ENCODE measurements at regions not wholly inside any gene's neighbourhood (a gene's known extent, or its start where the extent isn't known, plus 50 kb on each side); places are given as distances from the start of the nearest gene placed in this dataset.

GRCh38 chr2:120673205-120673550, 62.5 kb upstream of the GLI2 start:
- TF ChIP-seq JUNB (IDR thresholded peaks at IDR 0.05; ENCODE audit: unreplicated experiment): no peak
- no peak for TF ChIP-seq ZNF331 (CRISPR knock-in tag; IDR thresholded peaks at IDR 0.05; ENCODE audit: low read depth)
- no peak for TF ChIP-seq CTCF (conservative IDR thresholded peaks at IDR 0.05; ENCODE audit: low read depth in 2 of 2)
- no peak for TF ChIP-seq EZH2 (IDR thresholded peaks at IDR 0.05; ENCODE audit: low read depth, unreplicated experiment)
- TF ChIP-seq NANOG (IDR thresholded peaks at IDR 0.05; ENCODE audit: borderline replicate concordance): no peak
- no peak for TF ChIP-seq ZNF114 (CRISPR knock-in tag; IDR thresholded peaks at IDR 0.05)
- TF ChIP-seq CREB1 (CRISPR knock-in tag; IDR thresholded peaks at IDR 0.05; ENCODE audit: low read depth): no peak
- TF ChIP-seq ETS1 (IDR thresholded peaks at IDR 0.05): no peak
- no peak for TF ChIP-seq POLR2AphosphoS5 (IDR thresholded peaks at IDR 0.05; ENCODE audit: low read depth)
- no peak for TF ChIP-seq EZH2phosphoT487 (IDR thresholded peaks at IDR 0.05; ENCODE audit: unreplicated experiment)
- TF ChIP-seq STAT1 (IDR thresholded peaks at IDR 0.05; ENCODE audit: unreplicated experiment): no peak
- TF ChIP-seq, protein P1, sequence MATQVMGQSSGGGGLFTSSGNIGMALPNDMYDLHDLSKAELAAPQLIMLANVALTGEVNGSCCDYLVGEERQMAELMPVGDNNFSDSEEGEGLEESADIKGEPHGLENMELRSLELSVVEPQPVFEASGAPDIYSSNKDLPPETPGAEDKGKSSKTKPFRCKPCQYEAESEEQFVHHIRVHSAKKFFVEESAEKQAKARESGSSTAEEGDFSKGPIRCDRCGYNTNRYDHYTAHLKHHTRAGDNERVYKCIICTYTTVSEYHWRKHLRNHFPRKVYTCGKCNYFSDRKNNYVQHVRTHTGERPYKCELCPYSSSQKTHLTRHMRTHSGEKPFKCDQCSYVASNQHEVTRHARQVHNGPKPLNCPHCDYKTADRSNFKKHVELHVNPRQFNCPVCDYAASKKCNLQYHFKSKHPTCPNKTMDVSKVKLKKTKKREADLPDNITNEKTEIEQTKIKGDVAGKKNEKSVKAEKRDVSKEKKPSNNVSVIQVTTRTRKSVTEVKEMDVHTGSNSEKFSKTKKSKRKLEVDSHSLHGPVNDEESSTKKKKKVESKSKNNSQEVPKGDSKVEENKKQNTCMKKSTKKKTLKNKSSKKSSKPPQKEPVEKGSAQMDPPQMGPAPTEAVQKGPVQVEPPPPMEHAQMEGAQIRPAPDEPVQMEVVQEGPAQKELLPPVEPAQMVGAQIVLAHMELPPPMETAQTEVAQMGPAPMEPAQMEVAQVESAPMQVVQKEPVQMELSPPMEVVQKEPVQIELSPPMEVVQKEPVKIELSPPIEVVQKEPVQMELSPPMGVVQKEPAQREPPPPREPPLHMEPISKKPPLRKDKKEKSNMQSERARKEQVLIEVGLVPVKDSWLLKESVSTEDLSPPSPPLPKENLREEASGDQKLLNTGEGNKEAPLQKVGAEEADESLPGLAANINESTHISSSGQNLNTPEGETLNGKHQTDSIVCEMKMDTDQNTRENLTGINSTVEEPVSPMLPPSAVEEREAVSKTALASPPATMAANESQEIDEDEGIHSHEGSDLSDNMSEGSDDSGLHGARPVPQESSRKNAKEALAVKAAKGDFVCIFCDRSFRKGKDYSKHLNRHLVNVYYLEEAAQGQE (IDR thresholded peaks at IDR 0.05; ENCODE audit: unreplicated experiment): no peak
- TF ChIP-seq, protein P2, sequence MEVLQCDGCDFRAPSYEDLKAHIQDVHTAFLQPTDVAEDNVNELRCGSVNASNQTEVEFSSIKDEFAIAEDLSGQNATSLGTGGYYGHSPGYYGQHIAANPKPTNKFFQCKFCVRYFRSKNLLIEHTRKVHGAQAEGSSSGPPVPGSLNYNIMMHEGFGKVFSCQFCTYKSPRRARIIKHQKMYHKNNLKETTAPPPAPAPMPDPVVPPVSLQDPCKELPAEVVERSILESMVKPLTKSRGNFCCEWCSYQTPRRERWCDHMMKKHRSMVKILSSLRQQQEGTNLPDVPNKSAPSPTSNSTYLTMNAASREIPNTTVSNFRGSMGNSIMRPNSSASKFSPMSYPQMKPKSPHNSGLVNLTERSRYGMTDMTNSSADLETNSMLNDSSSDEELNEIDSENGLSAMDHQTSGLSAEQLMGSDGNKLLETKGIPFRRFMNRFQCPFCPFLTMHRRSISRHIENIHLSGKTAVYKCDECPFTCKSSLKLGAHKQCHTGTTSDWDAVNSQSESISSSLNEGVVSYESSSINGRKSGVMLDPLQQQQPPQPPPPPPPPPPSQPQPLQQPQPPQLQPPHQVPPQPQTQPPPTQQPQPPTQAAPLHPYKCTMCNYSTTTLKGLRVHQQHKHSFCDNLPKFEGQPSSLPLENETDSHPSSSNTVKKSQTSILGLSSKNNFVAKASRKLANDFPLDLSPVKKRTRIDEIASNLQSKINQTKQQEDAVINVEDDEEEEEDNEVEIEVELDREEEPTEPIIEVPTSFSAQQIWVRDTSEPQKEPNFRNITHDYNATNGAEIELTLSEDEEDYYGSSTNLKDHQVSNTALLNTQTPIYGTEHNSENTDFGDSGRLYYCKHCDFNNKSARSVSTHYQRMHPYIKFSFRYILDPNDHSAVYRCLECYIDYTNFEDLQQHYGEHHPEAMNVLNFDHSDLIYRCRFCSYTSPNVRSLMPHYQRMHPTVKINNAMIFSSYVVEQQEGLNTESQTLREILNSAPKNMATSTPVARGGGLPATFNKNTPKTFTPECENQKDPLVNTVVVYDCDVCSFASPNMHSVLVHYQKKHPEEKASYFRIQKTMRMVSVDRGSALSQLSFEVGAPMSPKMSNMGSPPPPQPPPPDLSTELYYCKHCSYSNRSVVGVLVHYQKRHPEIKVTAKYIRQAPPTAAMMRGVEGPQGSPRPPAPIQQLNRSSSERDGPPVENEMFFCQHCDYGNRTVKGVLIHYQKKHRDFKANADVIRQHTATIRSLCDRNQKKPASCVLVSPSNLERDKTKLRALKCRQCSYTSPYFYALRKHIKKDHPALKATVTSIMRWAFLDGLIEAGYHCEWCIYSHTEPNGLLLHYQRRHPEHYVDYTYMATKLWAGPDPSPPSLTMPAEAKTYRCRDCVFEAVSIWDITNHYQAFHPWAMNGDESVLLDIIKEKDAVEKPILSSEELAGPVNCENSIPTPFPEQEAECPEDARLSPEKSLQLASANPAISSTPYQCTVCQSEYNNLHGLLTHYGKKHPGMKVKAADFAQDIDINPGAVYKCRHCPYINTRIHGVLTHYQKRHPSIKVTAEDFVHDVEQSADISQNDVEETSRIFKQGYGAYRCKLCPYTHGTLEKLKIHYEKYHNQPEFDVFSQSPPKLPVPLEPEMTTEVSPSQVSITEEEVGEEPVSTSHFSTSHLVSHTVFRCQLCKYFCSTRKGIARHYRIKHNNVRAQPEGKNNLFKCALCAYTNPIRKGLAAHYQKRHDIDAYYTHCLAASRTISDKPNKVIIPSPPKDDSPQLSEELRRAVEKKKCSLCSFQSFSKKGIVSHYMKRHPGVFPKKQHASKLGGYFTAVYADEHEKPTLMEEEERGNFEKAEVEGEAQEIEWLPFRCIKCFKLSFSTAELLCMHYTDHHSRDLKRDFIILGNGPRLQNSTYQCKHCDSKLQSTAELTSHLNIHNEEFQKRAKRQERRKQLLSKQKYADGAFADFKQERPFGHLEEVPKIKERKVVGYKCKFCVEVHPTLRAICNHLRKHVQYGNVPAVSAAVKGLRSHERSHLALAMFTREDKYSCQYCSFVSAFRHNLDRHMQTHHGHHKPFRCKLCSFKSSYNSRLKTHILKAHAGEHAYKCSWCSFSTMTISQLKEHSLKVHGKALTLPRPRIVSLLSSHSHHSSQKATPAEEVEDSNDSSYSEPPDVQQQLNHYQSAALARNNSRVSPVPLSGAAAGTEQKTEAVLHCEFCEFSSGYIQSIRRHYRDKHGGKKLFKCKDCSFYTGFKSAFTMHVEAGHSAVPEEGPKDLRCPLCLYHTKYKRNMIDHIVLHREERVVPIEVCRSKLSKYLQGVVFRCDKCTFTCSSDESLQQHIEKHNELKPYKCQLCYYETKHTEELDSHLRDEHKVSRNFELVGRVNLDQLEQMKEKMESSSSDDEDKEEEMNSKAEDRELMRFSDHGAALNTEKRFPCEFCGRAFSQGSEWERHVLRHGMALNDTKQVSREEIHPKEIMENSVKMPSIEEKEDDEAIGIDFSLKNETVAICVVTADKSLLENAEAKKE (CRISPR knock-in tag; IDR thresholded peaks at IDR 0.05): no peak
- peaks cover 6% of the 10 kb centered on the region; the same call in 1 of the 2 replicates for H3K9me2 ChIP-seq (ENCODE audit: insufficient read depth)
- H3K79me2 ChIP-seq (replicated peaks; ENCODE audit: insufficient read depth): no peaks in the 10 kb centered on the region
- H4K20me1 ChIP-seq (replicated peaks; ENCODE audit: insufficient read depth): no peaks in the 10 kb centered on the region
- no peak overlapping the region for H3K27ac ChIP-seq (ENCODE audit: low read depth)
- no peaks in the 10 kb centered on the region for H3K36me3 ChIP-seq (ENCODE audit: insufficient read depth)
- Mint-ChIP-seq H3K27ac (no peak overlapping the region), H3K9me3 (peaks cover 2% of the 10 kb centered on the region; the same call in 1 of the 3 replicates), H3K4me1 (peaks cover 7% of the 10 kb centered on the region; the same call in 2 of the 3 replicates), H3K4me3 (no peak overlapping the region), H3K27me3 (ENCODE audit: insufficient read depth, low read depth, poor library complexity) (peaks cover 27% of the 10 kb centered on the region), H3K36me3 (ENCODE audit: low read depth) (no peaks in the 10 kb centered on the region; the same call in 2 of the 3 replicates)
- ATAC-seq (no peak), DNase-seq (ENCODE audit: low spot score) (no peak)
- peaks cover 7% of the 10 kb centered on the region; the same call in 1 of the 2 replicates for H3K27me3 ChIP-seq (ENCODE audit: insufficient read depth)
- H3F3A ChIP-seq (replicated peaks; ENCODE audit: low read depth): no peaks in the 10 kb centered on the region
- no peak overlapping the region for H2AFZ ChIP-seq
- no peaks in the 10 kb centered on the region for H3K4me1 ChIP-seq (ENCODE audit: insufficient read depth)
- no peak overlapping the region for H3K4me2 ChIP-seq
- H3K4me3 ChIP-seq: no peak overlapping the region
